Suppressor macrophage treated with lipopolysaccharide for 1 hour (primary cell): ENCODE measurements at regions not wholly inside any gene's neighbourhood (a gene's known extent, or its start where the extent isn't known, plus 50 kb on each side); places are given as distances from the start of the nearest gene placed in this dataset.

ENCODE experiments used
- DNase-seq, 3 donors: peaks; one replicate each; pipeline ENCODE4 v3.0.0-alpha.2; 2020 to 2022

GRCh38 chr3:13168391-13168790 is 95.2 kb upstream of the IQSEC1 start:
- no peak for DNase-seq

- no peak for DNase-seq
Observed at GRCh38 chr3:13167829-13168228, 94.6 kb upstream of the IQSEC1 start.

- DNase-seq = no peak
Observed at GRCh38 chr3:13167064-13167743, 94.0 kb upstream of the IQSEC1 start.

GRCh38 chr3:13166243-13167063 is 93.2 kb upstream of the IQSEC1 start:
- no peak for DNase-seq

GRCh38 chr3:13165576-13165975 is 92.3 kb upstream of the IQSEC1 start:
- no peak for DNase-seq

- DNase-seq = no peak
Observed at GRCh38 chr3:13164893-13165492, 91.8 kb upstream of the IQSEC1 start.

- DNase-seq = no peak
Observed at GRCh38 chr3:13163848-13164382, 90.7 kb upstream of the IQSEC1 start.

GRCh38 chr3:13162549-13163320 is 89.5 kb upstream of the IQSEC1 start:
- DNase-seq = no peak

GRCh38 chr3:13161771-13162535 is 88.7 kb upstream of the IQSEC1 start:
- DNase-seq = no peak

GRCh38 chr3:13161021-13161759 is 88.0 kb upstream of the IQSEC1 start:
- no peak for DNase-seq

GRCh38 chr3:13160619-13161018 is 87.4 kb upstream of the IQSEC1 start:
- DNase-seq = no peak

- DNase-seq = no peak
Observed at GRCh38 chr3:13159890-13160289, 86.7 kb upstream of the IQSEC1 start.

GRCh38 chr3:13158871-13159270 is 85.6 kb upstream of the IQSEC1 start:
- no peak for DNase-seq

- no peak for DNase-seq
Observed at GRCh38 chr3:13158408-13158807, 85.2 kb upstream of the IQSEC1 start.

- no peak for DNase-seq
Observed at GRCh38 chr3:13157986-13158385, 84.8 kb upstream of the IQSEC1 start.

GRCh38 chr3:13152826-13153710 is 79.8 kb upstream of the IQSEC1 start:
- DNase-seq = no peak

GRCh38 chr3:13150624-13151023 is 77.4 kb upstream of the IQSEC1 start:
- DNase-seq = no peak

- peak; percentile 10 to 52 (median 21) for DNase-seq
Observed at GRCh38 chr3:13149330-13150108, 76.3 kb upstream of the IQSEC1 start.

- no peak for DNase-seq
Observed at GRCh38 chr3:13148561-13149329, 75.5 kb upstream of the IQSEC1 start.
